SK-N-SH (cell line): ENCODE measurements at regions not wholly inside any gene's neighbourhood (a gene's known extent, or its start where the extent isn't known, plus 50 kb on each side); places are given as distances from the start of the nearest gene placed in this dataset.

Experiments
- CTCF ChIA-PET: fragments of 300-600, 350-600 bp; formaldehyde crosslinking; extraction: SDS; loops from one replicate; lab custom pipeline; 2021; lab: Yijun Ruan, JAX
- POLR2A ChIA-PET: fragments of 350-600 bp; sonication (Branson Sonifier 250); formaldehyde crosslinking; extraction: SDS; loops from one replicate; lab custom pipeline; 2020; ENCODE audit warnings: antibody characterized with exemption, inconsistent platforms; lab: Yijun Ruan, JAX
- DNase-seq: peaks from one replicate; pipeline ENCODE4 v3.0.0; 2012
- H2AFZ ChIP-seq: fragments of 200-600 bp; sonication (generic); 2 replicates; pipeline ENCODE4 v1.8.1; 2016; ENCODE audit warnings: antibody characterized with exemption, mild to moderate bottlenecking, low read depth
- H3F3A ChIP-seq: fragments of 200-600 bp; sonication (generic); replicated peaks from 2 replicates; pipeline ENCODE3; 2016; ENCODE audit warnings: antibody characterized with exemption, mild to moderate bottlenecking; ENCODE audit not compliant: insufficient read depth
- H3K27ac ChIP-seq, 2 experiments: fragments of 200-500 bp in 1 of 2; fragments of 200-600 bp in 1 of 2; sonication (Bioruptor generic) in 1 of 2; sonication (generic), shearing (Covaris generic) in 1 of 2; 2 replicates each; pipeline versions ENCODE4 v1.5.1 to v1.6.1; 2014 to 2016; ENCODE audit warnings: low read depth in 2 of 2, inconsistent platforms in 1 of 2, low read length in 1 of 2, mild to moderate bottlenecking in 1 of 2, mixed read lengths in 1 of 2
- H3K27me3 ChIP-seq: fragments of 200-600 bp; sonication (generic), shearing (Covaris generic); 2 replicates; pipeline ENCODE4 v1.6.1; 2016; ENCODE audit warnings: mixed run types; ENCODE audit not compliant: insufficient read depth
- H3K36me3 ChIP-seq, 2 experiments: fragments of 200-500 bp in 1 of 2; fragments of 200-600 bp in 1 of 2; sonication (Bioruptor generic) in 1 of 2; sonication (generic) in 1 of 2; replicated peaks in 1 of 2; 2 replicates each; pipeline versions ENCODE3 to v1.5.1; 2014 to 2016; ENCODE audit warnings: low read length in 1 of 2, mild to moderate bottlenecking in 1 of 2; ENCODE audit not compliant: insufficient read depth in 2 of 2, control insufficient read depth in 1 of 2
- H3K4me1 ChIP-seq, 2 experiments: fragments of 200-500 bp in 1 of 2; fragments of 200-600 bp in 1 of 2; sonication (Bioruptor generic) in 1 of 2; sonication (generic), shearing (Covaris generic) in 1 of 2; 2 replicates each; pipeline versions ENCODE4 v1.5.1 to v1.6.1; 2014 to 2016; ENCODE audit warnings: low read depth in 1 of 2, low read length in 1 of 2, mixed run types in 1 of 2; ENCODE audit not compliant: insufficient read depth in 2 of 2, control insufficient read depth in 1 of 2
- H3K4me2 ChIP-seq: fragments of 200-600 bp; sonication (generic), shearing (Covaris generic); 2 replicates; pipeline ENCODE4 v1.6.1; 2017; ENCODE audit warnings: mixed run types
- H3K4me3 ChIP-seq, 2 experiments: fragments of 200-500 bp in 1 of 2; fragments of 200-600 bp in 1 of 2; sonication (Bioruptor generic) in 1 of 2; sonication (generic), shearing (Covaris generic) in 1 of 2; 2 replicates each; pipeline versions ENCODE4 v1.5.1 to v1.8.1; 2014 to 2016; ENCODE audit warnings: low read depth in 2 of 2, inconsistent platforms in 1 of 2, low read length in 1 of 2, mild to moderate bottlenecking in 1 of 2, mixed read lengths in 1 of 2, moderate library complexity in 1 of 2
- H3K79me2 ChIP-seq: fragments of 200-600 bp; sonication (generic); 2 replicates; pipeline ENCODE4 v1.8.1; 2017; ENCODE audit warnings: mild to moderate bottlenecking; ENCODE audit not compliant: insufficient read depth
- H3K9ac ChIP-seq: fragments of 200-600 bp; sonication (generic); 2 replicates; pipeline ENCODE4 v1.6.1; 2017; ENCODE audit warnings: mixed run types
- H3K9me2 ChIP-seq: fragments of 200-600 bp; sonication (generic); 2 replicates; pipeline ENCODE4 v1.6.1; 2017; ENCODE audit warnings: mixed run types
- H3K9me3 ChIP-seq: fragments of 200-600 bp; sonication (generic); 2 replicates; pipeline ENCODE4 v1.6.1; 2017; ENCODE audit warnings: mixed run types, mild to moderate bottlenecking, moderate library complexity
- H4K20me1 ChIP-seq: fragments of 200-600 bp; sonication (generic); 2 replicates; pipeline ENCODE4 v1.6.1; 2017; ENCODE audit warnings: mild to moderate bottlenecking, mixed run types; ENCODE audit not compliant: insufficient read depth
- ELF1 ChIP-seq: IDR thresholded peaks from 2 replicates; pipeline ENCODE4 v1.4.0; 2012
- EP300 ChIP-seq, 2 experiments: IDR thresholded peaks; 2 replicates each; pipeline versions ENCODE4 v1.4.0 to v1.6.1; 2012; ENCODE audit warnings: borderline replicate concordance in 1 of 2, low read depth in 1 of 2, low read length in 1 of 2
- FOSL2 ChIP-seq: IDR thresholded peaks from 2 replicates; pipeline ENCODE4 v1.4.0; 2012; ENCODE audit warnings: low read depth, mild to moderate bottlenecking, moderate library complexity, borderline replicate concordance
- FOXJ3 ChIP-seq: sonication (generic); formaldehyde crosslinking; IDR thresholded peaks from 2 replicates; pipeline ENCODE4 v1.5.1; 2020; ENCODE audit warnings: mild to moderate bottlenecking, missing genetic modification reagents
- FOXM1 ChIP-seq: IDR thresholded peaks from 2 replicates; pipeline ENCODE4 v1.4.0; 2012; ENCODE audit warnings: low read depth, mild to moderate bottlenecking
- GABPA ChIP-seq: IDR thresholded peaks from 2 replicates; pipeline ENCODE4 v1.4.0; 2012; ENCODE audit warnings: low read depth, mild to moderate bottlenecking
- JUND ChIP-seq: IDR thresholded peaks from 2 replicates; pipeline ENCODE4 v1.4.0; 2012
- MEF2A ChIP-seq: IDR thresholded peaks from 2 replicates; pipeline ENCODE4 v1.4.0; 2012; ENCODE audit warnings: low read depth, borderline replicate concordance
- PBX3 ChIP-seq: IDR thresholded peaks from 2 replicates; pipeline ENCODE4; 2012
- POLR2AphosphoS5 ChIP-seq: IDR thresholded peaks from 2 replicates; pipeline ENCODE4 v1.6.1; 2012; ENCODE audit warnings: low read depth, low read length
- RCOR1 ChIP-seq: fragments of 150-350 bp; IDR thresholded peaks from 2 replicates; pipeline ENCODE4 v1.6.1; 2017; ENCODE audit warnings: antibody characterized with exemption, low read length
- RFX5 ChIP-seq: IDR thresholded peaks from 2 replicates; pipeline ENCODE4 v1.6.1; 2012; ENCODE audit warnings: mild to moderate bottlenecking, improper control_type of control experiment, low read length
- SIN3A ChIP-seq: IDR thresholded peaks from 2 replicates; pipeline ENCODE4 v1.6.1; 2012; ENCODE audit warnings: low read depth, mild to moderate bottlenecking, low read length, moderate library complexity, borderline replicate concordance
- TAF1 ChIP-seq: IDR thresholded peaks from 2 replicates; pipeline ENCODE4 v1.6.1; 2012; ENCODE audit warnings: low read depth, mild to moderate bottlenecking, low read length, moderate library complexity, borderline replicate concordance
- TEAD4 ChIP-seq: IDR thresholded peaks from 2 replicates; pipeline ENCODE4 v1.4.0; 2012; ENCODE audit warnings: mild to moderate bottlenecking, borderline replicate concordance; ENCODE audit not compliant: insufficient read depth
- USF1 ChIP-seq: IDR thresholded peaks from 2 replicates; pipeline ENCODE4 v1.4.0; 2012; ENCODE audit warnings: low read depth, borderline replicate concordance
- YY1 ChIP-seq: IDR thresholded peaks from 2 replicates; pipeline ENCODE4 v1.4.0; 2012; ENCODE audit warnings: low read depth, mild to moderate bottlenecking
- ZBTB33 ChIP-seq: IDR thresholded peaks from 2 replicates; pipeline ENCODE4 v1.4.0; 2012; ENCODE audit warnings: low read depth, borderline replicate concordance
- WGBS: methylation state at CpG from one replicate; pipeline ENCODE4 v1.1.6; 2017; ENCODE audit warnings: low lambda C conversion rate; 5-methylcytosine and 5-hydroxymethylcytosine counted together
- TF ChIP-seq, protein P1 (sequence below): IDR thresholded peaks from 2 replicates; pipeline ENCODE4 v1.4.0; 2012; ENCODE audit warnings: low read depth
- TF ChIP-seq, protein P2 (sequence below): fragments of 150-350 bp; IDR thresholded peaks from 2 replicates; pipeline ENCODE4 v1.6.1; 2016; ENCODE audit warnings: mild to moderate bottlenecking, low read depth, low read length

DNA sequence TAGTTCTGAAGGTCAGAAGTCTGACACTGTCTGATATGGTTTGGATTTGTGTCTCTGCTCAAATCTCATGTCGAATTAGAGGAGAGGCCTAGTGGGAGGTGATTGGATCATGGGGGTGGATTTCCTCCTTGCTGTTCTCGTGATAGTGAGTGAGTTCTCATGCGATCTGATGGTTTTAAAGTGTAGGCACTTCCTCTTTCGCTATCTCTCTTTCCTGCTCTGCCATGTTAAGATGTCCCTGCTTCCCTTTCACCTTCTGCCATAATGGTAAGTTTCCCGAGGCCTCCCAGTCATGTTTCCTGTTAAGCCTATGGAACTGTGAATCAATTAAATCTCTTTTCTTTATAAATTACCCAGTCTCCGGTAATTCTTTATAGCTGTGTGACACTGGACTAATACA, 84.1 kb upstream of the TMTC1 start:
- Histone ChIP-seq H3K9me2 (no peaks in the 10 kb centered on the region), H3K79me2 (no peaks in the 10 kb centered on the region), H3K4me3 (no peak overlapping the region), H2AFZ (no peak overlapping the region), H4K20me1 (no peaks in the 10 kb centered on the region), H3K4me1 (no peaks in the 10 kb centered on the region; a peak in 1 of 4 replicates), H3K27me3 (no peaks in the 10 kb centered on the region), H3K4me2 (no peak overlapping the region), H3K36me3 (no peaks in the 10 kb centered on the region), H3K9ac (no peak overlapping the region)
- POLR2A ChIA-PET = no interaction called here
- WGBS = 46% methylated on average over 6 of the region's 6 CpGs
- no peak for DNase-seq
- CTCF ChIA-PET = no interaction called here
- TF ChIP-seq JUND = no peak
- TF ChIP-seq MEF2A = no peak
- TF ChIP-seq FOSL2 = no peak
- no peak for TF ChIP-seq FOXJ3
- TF ChIP-seq, protein P1, sequence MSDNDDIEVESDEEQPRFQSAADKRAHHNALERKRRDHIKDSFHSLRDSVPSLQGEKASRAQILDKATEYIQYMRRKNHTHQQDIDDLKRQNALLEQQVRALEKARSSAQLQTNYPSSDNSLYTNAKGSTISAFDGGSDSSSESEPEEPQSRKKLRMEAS = no peak
- no peak for TF ChIP-seq ELF1
- no peak for TF ChIP-seq POLR2AphosphoS5
- no peak for TF ChIP-seq RCOR1
- no peak for TF ChIP-seq TEAD4
- no peak for TF ChIP-seq EP300 (IDR thresholded peaks at IDR 0.05; ENCODE audit: borderline replicate concordance in 1 of 2, low read depth in 1 of 2, low read length in 1 of 2)
- no peak for TF ChIP-seq RFX5
- no peak for TF ChIP-seq USF1
- no peak for TF ChIP-seq FOXM1
- no peak for TF ChIP-seq SIN3A
- no peak for TF ChIP-seq ZBTB33
- TF ChIP-seq, protein P2, sequence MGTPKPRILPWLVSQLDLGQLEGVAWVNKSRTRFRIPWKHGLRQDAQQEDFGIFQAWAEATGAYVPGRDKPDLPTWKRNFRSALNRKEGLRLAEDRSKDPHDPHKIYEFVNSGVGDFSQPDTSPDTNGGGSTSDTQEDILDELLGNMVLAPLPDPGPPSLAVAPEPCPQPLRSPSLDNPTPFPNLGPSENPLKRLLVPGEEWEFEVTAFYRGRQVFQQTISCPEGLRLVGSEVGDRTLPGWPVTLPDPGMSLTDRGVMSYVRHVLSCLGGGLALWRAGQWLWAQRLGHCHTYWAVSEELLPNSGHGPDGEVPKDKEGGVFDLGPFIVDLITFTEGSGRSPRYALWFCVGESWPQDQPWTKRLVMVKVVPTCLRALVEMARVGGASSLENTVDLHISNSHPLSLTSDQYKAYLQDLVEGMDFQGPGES = no peak
- no peak for TF ChIP-seq TAF1
- TF ChIP-seq YY1 = no peak
- TF ChIP-seq PBX3 = no peak
- TF ChIP-seq GABPA = no peak
- TF ChIP-seq, all 33 proteins: peak for 0
- Histone ChIP-seq H3F3A (no peaks in the 10 kb centered on the region), H3K27ac (no peak overlapping the region), H3K9me3 (no peaks in the 10 kb centered on the region)
